ENCODE measurements at regions not wholly inside any gene's neighbourhood (a gene's known extent, or its start where the extent isn't known, plus 50 kb on each side); places are given as distances from the start of the nearest gene placed in this dataset.

- TF ChIP-seq RCOR1 (IDR thresholded peaks at IDR 0.05; ENCODE audit: low read length) (no peak), MAX (IDR thresholded peaks at IDR 0.05; ENCODE audit: low read depth) (no peak), POLR2AphosphoS5 (IDR thresholded peaks at IDR 0.05; ENCODE audit: low read depth, low read length) (no peak), JUND (IDR thresholded peaks at IDR 0.05) (no peak), TAF1 (IDR thresholded peaks at IDR 0.05; ENCODE audit: borderline replicate concordance, low read depth, low read length) (no peak), EP300 (IDR thresholded peaks at IDR 0.05; ENCODE audit: borderline replicate concordance in 1 of 2, low read depth in 1 of 2, low read length in 1 of 2) (no peak), TEAD4 (IDR thresholded peaks at IDR 0.05; ENCODE audit: borderline replicate concordance, insufficient read depth) (no peak)
- TF ChIP-seq, protein P1, sequence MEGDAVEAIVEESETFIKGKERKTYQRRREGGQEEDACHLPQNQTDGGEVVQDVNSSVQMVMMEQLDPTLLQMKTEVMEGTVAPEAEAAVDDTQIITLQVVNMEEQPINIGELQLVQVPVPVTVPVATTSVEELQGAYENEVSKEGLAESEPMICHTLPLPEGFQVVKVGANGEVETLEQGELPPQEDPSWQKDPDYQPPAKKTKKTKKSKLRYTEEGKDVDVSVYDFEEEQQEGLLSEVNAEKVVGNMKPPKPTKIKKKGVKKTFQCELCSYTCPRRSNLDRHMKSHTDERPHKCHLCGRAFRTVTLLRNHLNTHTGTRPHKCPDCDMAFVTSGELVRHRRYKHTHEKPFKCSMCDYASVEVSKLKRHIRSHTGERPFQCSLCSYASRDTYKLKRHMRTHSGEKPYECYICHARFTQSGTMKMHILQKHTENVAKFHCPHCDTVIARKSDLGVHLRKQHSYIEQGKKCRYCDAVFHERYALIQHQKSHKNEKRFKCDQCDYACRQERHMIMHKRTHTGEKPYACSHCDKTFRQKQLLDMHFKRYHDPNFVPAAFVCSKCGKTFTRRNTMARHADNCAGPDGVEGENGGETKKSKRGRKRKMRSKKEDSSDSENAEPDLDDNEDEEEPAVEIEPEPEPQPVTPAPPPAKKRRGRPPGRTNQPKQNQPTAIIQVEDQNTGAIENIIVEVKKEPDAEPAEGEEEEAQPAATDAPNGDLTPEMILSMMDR (IDR thresholded peaks at IDR 0.05): no peak
Measured at GRCh38 chr9:116073826-116074225, 79.8 kb upstream of the PAPPA start.

Measured in SK-N-SH (cell line).